Sigmoid colon (tissue), 6 donors: ENCODE measurements at regions not wholly inside any gene's neighbourhood (a gene's known extent, or its start where the extent isn't known, plus 50 kb on each side); places are given as distances from the start of the nearest gene placed in this dataset.

Experiments used
- DNase-seq: peaks from one replicate; pipeline ENCODE4 v3.0.0-alpha.2; 2019
- H3K27ac ChIP-seq, 4 donors: fragments of 200-600 bp; sonication (generic); one replicate each; pipeline ENCODE4 v1.5.1; 2016 to 2019; ENCODE audit warnings: mild to moderate bottlenecking in 1 of 4
- H3K27me3 ChIP-seq, 3 donors: fragments of 200-600 bp; sonication (generic); one replicate each; pipeline ENCODE4 v1.5.1; 2019; ENCODE audit warnings: mild to moderate bottlenecking in 1 of 3
- H3K36me3 ChIP-seq, 4 donors: fragments of 200-600 bp; sonication (generic); one replicate each; pipeline ENCODE4 v1.5.1; 2016 to 2019
- H3K4me1 ChIP-seq, 4 donors: fragments of 200-600 bp; sonication (generic); one replicate each; pipeline ENCODE4 v1.5.1; 2017 to 2019
- H3K4me3 ChIP-seq, 4 donors: fragments of 200-600 bp; sonication (generic); one replicate each; pipeline ENCODE4 v1.5.1; 2017 to 2019; ENCODE audit warnings: mild to moderate bottlenecking in 2 of 4, moderate library complexity in 1 of 4
- H3K9me3 ChIP-seq, 4 donors: fragments of 200-600 bp in 3 of 4; sonication (generic) in 3 of 4; one replicate each; pipeline versions ENCODE4 v1.5.1 to v1.6.1; 2013 to 2019
- EP300 ChIP-seq, 4 donors: sonication (generic); formaldehyde crosslinking; IDR thresholded peaks; one replicate each; pipeline ENCODE4 v1.6.1; 2017; ENCODE audit warnings: antibody characterized with exemption in 4 of 4
- POLR2A ChIP-seq, 2 donors: fragments of 450-650 bp; IDR thresholded peaks; one replicate each; pipeline ENCODE4 v1.6.1; 2016; ENCODE audit warnings: antibody characterized with exemption in 2 of 2, mild to moderate bottlenecking in 2 of 2, moderate library complexity in 2 of 2
- POLR2AphosphoS5 ChIP-seq, 4 donors: sonication (generic); formaldehyde crosslinking; IDR thresholded peaks; one replicate each; pipeline ENCODE4 v1.6.1; 2017; ENCODE audit warnings: antibody characterized with exemption in 4 of 4
- WGBS, 2 donors: extraction: QIAGEN DNeasy Blood & Tissue Kit; methylation state at CpG; one replicate each; pipeline ENCODE4 v1.1.7; 2013; 5-methylcytosine and 5-hydroxymethylcytosine counted together
- intact Hi-C: fragments of 100-400 bp; cut with DNase I; formaldehyde crosslinking; loops from one replicate; pipeline ENCODE4 v1.15.1; 2023
- TF ChIP-seq, protein P1 (sequence below), 4 experiments: fragments of 450-650 bp in 3 of 4; fragments of 200-600 bp in 1 of 4; IDR thresholded peaks; one replicate each; pipeline ENCODE4 v1.5.1; 2016 to 2019; ENCODE audit warnings: antibody characterized with exemption in 4 of 4, mild to moderate bottlenecking in 3 of 4, moderate library complexity in 2 of 4
- donor health status: healthy with polysubstance abuse.
- donor health status: healthy.

DNA sequence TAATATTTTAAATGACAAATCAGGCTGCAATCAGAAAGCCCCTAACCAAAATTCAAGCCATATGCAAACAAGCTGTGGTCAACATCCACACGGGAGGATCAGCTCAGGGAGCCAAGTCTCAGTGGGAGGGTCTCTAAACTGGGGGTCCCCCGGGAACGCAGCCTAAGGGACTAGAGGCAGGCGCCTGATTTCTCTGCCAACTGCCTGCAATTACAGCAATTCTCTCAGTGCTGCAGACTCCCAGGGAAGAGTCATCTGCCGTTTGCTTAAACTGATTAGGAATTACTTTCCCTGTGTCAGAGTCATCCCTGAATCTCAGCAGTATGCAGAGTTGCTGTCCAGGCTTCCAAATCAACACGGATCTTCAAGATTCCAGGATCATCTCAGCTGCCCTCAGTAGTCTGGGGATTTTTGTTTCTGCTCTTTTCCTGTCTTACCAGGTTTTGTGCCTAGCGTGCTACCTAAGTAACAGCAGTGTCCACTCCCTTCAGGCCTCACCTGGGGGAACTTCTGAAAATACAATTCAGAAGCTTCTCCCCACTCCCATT lies 247.8 kb downstream of the RRAGC start:
- WGBS, 2 donors: 35 to 52% methylated on average over 7 of the region's 7 CpGs
- Histone ChIP-seq H3K4me3 (no peak overlapping the region), H3K4me1 (no peaks in the 10 kb centered on the region), H3K27ac (no peak overlapping the region), H3K9me3 (no peaks in the 10 kb centered on the region), H3K27me3 (peaks cover 0 to 15% (median 0%) of the 10 kb centered on the region in 3 donors), H3K36me3 (no peaks in the 10 kb centered on the region)
- DNase-seq: no peak
- intact Hi-C loops: no loop called here
- TF ChIP-seq, protein P1, sequence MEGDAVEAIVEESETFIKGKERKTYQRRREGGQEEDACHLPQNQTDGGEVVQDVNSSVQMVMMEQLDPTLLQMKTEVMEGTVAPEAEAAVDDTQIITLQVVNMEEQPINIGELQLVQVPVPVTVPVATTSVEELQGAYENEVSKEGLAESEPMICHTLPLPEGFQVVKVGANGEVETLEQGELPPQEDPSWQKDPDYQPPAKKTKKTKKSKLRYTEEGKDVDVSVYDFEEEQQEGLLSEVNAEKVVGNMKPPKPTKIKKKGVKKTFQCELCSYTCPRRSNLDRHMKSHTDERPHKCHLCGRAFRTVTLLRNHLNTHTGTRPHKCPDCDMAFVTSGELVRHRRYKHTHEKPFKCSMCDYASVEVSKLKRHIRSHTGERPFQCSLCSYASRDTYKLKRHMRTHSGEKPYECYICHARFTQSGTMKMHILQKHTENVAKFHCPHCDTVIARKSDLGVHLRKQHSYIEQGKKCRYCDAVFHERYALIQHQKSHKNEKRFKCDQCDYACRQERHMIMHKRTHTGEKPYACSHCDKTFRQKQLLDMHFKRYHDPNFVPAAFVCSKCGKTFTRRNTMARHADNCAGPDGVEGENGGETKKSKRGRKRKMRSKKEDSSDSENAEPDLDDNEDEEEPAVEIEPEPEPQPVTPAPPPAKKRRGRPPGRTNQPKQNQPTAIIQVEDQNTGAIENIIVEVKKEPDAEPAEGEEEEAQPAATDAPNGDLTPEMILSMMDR (IDR thresholded peaks at IDR 0.05): no peak
- TF ChIP-seq EP300 (IDR thresholded peaks at IDR 0.05) (no peak), POLR2A (IDR thresholded peaks at IDR 0.05) (no peak), POLR2AphosphoS5 (IDR thresholded peaks at IDR 0.05) (no peak)

DNA sequence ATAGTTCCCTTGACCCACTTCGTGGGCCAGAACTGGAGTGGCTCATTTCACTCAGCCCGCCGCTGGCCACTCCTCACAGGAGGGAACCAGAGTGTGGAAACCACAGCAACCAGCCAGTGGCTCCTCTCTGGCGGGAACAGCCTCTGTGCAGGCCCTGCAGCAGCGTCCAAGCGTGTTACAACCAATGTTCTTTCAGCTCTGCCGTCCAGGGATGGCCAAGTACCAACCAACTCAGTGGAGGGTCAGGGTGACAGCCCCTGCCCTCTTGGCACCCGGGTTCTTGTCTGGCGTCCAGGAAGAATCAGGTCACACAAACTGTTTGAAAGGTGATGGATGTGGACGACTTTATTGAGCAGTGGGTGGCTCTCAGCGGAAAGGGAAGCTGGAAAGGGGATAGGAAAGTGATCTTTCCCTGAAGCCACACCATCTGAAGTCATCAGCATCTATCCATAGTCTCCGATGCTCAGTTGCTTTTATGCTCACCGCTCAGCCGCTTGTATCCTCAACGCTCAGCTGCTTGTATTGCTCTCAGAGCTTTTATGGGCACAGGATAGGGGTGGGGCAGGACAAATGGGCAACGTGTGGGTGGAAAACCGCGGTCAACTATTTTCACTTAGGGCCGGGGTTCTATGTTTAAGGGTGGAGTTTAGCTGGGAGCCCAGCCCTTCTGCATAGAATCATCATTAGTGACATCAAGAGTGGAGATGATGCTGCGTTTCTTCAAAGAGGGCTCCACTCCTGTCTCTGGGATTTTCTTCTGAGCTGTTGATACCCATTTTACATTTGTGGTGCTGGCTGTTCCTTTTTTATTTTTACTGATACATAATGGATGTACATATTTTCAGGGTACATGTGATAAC lies 250.2 kb downstream of the RRAGC start:
- Histone ChIP-seq H3K36me3 (no peaks in the 10 kb centered on the region), H3K27ac (no peak overlapping the region), H3K4me3 (no peak overlapping the region), H3K9me3 (no peaks in the 10 kb centered on the region), H3K27me3 (peaks cover 0 to 15% (median 0%) of the 10 kb centered on the region in 3 donors), H3K4me1 (no peaks in the 10 kb centered on the region)
- intact Hi-C loops: loop anchor here (10.0 kb wide), 1 partner anchor 205 kb away; no protein-coding TSS in a partner anchor
- 63 to 82% methylated on average over 20 of the region's 20 CpGs for WGBS, 2 donors
- TF ChIP-seq POLR2A (IDR thresholded peaks at IDR 0.05) (no peak), POLR2AphosphoS5 (IDR thresholded peaks at IDR 0.05) (no peak), EP300 (IDR thresholded peaks at IDR 0.05) (no peak)
- TF ChIP-seq, protein P1 (IDR thresholded peaks at IDR 0.05): no peak
- no peak for DNase-seq

DNA sequence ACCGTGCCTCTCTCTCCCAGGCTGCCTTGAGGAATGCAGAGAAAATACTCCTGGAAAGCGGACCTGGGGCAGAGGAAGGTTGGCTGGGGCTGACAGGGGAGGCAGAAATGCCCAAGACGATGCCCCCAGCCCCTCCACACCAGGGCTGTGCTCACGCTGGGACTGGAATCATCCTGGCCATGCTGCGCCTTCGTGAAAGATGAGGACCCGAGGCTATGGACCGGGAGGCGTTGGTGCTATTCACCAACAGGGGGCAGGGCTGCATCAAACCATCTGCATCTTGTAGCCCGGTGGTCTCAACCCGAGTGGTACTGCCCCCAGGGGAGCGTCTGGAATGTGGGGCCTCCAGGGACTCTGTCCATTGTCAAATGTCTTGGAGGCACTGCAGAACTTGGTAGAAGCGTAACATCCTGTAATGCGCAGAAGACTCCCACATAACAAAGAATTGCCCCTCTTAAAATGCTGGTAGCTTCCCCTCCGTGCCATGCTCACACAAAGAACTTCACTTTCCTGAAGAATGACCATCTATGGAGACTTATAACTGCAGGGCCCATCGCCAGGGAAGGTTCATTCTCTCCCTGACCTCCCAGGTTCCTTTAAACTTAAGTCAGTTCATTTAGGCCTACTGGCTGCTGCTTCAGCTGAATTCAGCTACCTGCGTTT lies 251.2 kb downstream of the RRAGC start:
- WGBS, 2 donors: 30 to 33% methylated on average over 17 of the region's 17 CpGs
- Histone ChIP-seq H3K4me1 (no peaks in the 10 kb centered on the region), H3K9me3 (no peaks in the 10 kb centered on the region), H3K27me3 (peaks cover 0 to 10% (median 0%) of the 10 kb centered on the region in 3 donors), H3K27ac (no peak overlapping the region), H3K4me3 (no peak overlapping the region), H3K36me3 (no peaks in the 10 kb centered on the region)
- no peak for DNase-seq
- intact Hi-C loops: loop anchor here (10.0 kb wide), 1 partner anchor 206 kb away; no protein-coding TSS in a partner anchor
- TF ChIP-seq EP300 (IDR thresholded peaks at IDR 0.05) (no peak), POLR2AphosphoS5 (IDR thresholded peaks at IDR 0.05) (no peak), POLR2A (IDR thresholded peaks at IDR 0.05) (no peak)
- TF ChIP-seq, protein P1 (IDR thresholded peaks at IDR 0.05): peak in 1 of 4 experiments; percentile 33

DNA sequence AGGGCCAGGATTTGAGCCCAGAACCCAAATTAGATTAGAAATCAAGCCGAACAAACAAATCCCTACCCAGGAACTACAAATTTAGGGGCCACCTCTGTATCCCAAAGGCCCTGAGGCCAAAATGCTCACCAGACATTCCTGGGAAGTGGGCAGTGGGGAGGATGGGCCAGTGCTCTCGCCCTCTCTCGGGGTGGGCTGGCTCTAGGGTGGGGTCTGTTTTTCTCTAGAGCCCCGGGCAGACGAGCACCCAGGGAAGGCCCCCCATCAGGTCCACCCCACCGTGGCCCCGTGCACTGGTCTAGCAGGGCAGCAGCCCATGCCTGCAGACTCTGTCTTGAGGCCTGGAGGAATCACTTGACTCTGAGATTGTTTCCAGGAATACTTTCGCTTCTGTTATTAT lies 252.0 kb downstream of the RRAGC start:
- no peak for DNase-seq
- Histone ChIP-seq H3K4me1 (no peaks in the 10 kb centered on the region), H3K9me3 (no peaks in the 10 kb centered on the region), H3K36me3 (no peaks in the 10 kb centered on the region), H3K4me3 (no peak overlapping the region), H3K27ac (no peak overlapping the region), H3K27me3 (peaks cover 0 to 5% (median 0%) of the 10 kb centered on the region in 3 donors)
- 74 to 75% methylated on average over 8 of the region's 8 CpGs for WGBS, 2 donors
- TF ChIP-seq POLR2AphosphoS5 (IDR thresholded peaks at IDR 0.05) (no peak), POLR2A (IDR thresholded peaks at IDR 0.05) (no peak), EP300 (IDR thresholded peaks at IDR 0.05) (no peak)
- TF ChIP-seq, protein P1 (IDR thresholded peaks at IDR 0.05): no peak
- intact Hi-C loops: loop anchor here (10.0 kb wide), 1 partner anchor 207 kb away; no protein-coding TSS in a partner anchor
